Erythroblast (primary cell): ENCODE measurements at regions not wholly inside any gene's neighbourhood (a gene's known extent, or its start where the extent isn't known, plus 50 kb on each side); places are given as distances from the start of the nearest gene placed in this dataset.

Experiments
- DNase-seq, 2 experiments: peaks; one replicate each; lab custom pipeline; 2025; lab: John Stamatoyannopoulos, UW
- GATA1 ChIP-seq: IDR thresholded peaks from 2 replicates; pipeline ENCODE4 v1.6.1; 2011; ENCODE audit warnings: low read depth, mild to moderate bottlenecking, control low read depth, low read length, moderate library complexity
- POLR2A ChIP-seq: IDR thresholded peaks from 2 replicates; pipeline ENCODE4 v1.6.1; 2011; ENCODE audit warnings: mild to moderate bottlenecking, low read length

- DNase-seq, result no peak
- TF ChIP-seq POLR2A (no peak), GATA1 (no peak)
These were observed 196.7 kb upstream of the CDH4 start for GRCh38 chr20:61055180-61056010.

- no peak for TF ChIP-seq POLR2A
- TF ChIP-seq GATA1, result no peak
- no peak for DNase-seq
These were observed 195.9 kb upstream of the CDH4 start for GRCh38 chr20:61056116-61056515.

GRCh38 chr20:61056627-61057442, 195.2 kb upstream of the CDH4 start:
- TF ChIP-seq GATA1 (no peak), POLR2A (no peak)
- DNase-seq, result no peak

- DNase-seq, result no peak
- TF ChIP-seq GATA1 (no peak), POLR2A (no peak)
These were observed 194.5 kb upstream of the CDH4 start for GRCh38 chr20:61057443-61058121.

GRCh38 chr20:61061981-61062380, 190.1 kb upstream of the CDH4 start:
- TF ChIP-seq POLR2A (no peak), GATA1 (no peak)
- no peak for DNase-seq

- no peak for TF ChIP-seq GATA1
- TF ChIP-seq POLR2A, result no peak
- no peak for DNase-seq
These were observed 186.2 kb upstream of the CDH4 start for GRCh38 chr20:61065853-61066252.

GRCh38 chr20:61066526-61066925, 185.5 kb upstream of the CDH4 start:
- DNase-seq, result no peak
- TF ChIP-seq POLR2A, result no peak
- no peak for TF ChIP-seq GATA1

GRCh38 chr20:61067221-61067620, 184.8 kb upstream of the CDH4 start:
- no peak for TF ChIP-seq POLR2A
- TF ChIP-seq GATA1, result no peak
- DNase-seq, result no peak

GRCh38 chr20:61072398-61072797, 179.7 kb upstream of the CDH4 start:
- no peak for TF ChIP-seq POLR2A
- no peak for DNase-seq

- TF ChIP-seq POLR2A (no peak), GATA1 (no peak)
- DNase-seq, result no peak
These were observed 178.7 kb upstream of the CDH4 start for GRCh38 chr20:61073376-61073775.

- TF ChIP-seq POLR2A, result no peak
- TF ChIP-seq GATA1, result no peak
- no peak for DNase-seq
These were observed 169.3 kb upstream of the CDH4 start for GRCh38 chr20:61082720-61083119.

- no peak for DNase-seq
- TF ChIP-seq GATA1 (no peak), POLR2A (no peak)
These were observed 168.6 kb upstream of the CDH4 start for GRCh38 chr20:61083431-61083830.

GRCh38 chr20:61086031-61086430, 166.0 kb upstream of the CDH4 start:
- no peak for TF ChIP-seq POLR2A
- TF ChIP-seq GATA1, result no peak
- no peak for DNase-seq

GRCh38 chr20:61090541-61090940, 161.5 kb upstream of the CDH4 start:
- DNase-seq, result no peak
- TF ChIP-seq POLR2A, result no peak
- no peak for TF ChIP-seq GATA1

- no peak for TF ChIP-seq GATA1
- TF ChIP-seq POLR2A, result no peak
- DNase-seq, result no peak
These were observed 159.8 kb upstream of the CDH4 start for GRCh38 chr20:61092251-61092650.
